ENCODE measurements at regions not wholly inside any gene's neighbourhood (a gene's known extent, or its start where the extent isn't known, plus 50 kb on each side); places are given as distances from the start of the nearest gene placed in this dataset.

- no peak for TF ChIP-seq CTCF (IDR thresholded peaks at IDR 0.05)
- TF ChIP-seq POLR2A (IDR thresholded peaks at IDR 0.05) = no peak
These were observed 289.7 kb downstream of the CYRIA start for GRCh38 chr2:16375981-16376380.
